HTR-8/SVneo (cell line): ENCODE measurements at regions not wholly inside any gene's neighbourhood (a gene's known extent, or its start where the extent isn't known, plus 50 kb on each side); places are given as distances from the start of the nearest gene placed in this dataset.
A peak's percentile ranks its signal among the peaks of the same experiment; 100 is the strongest.

Source experiments
- DNase-seq: peaks from one replicate; pipeline ENCODE4 v3.0.0; 2011; ENCODE audit warnings: low spot score, mixed read lengths; ENCODE audit not compliant: insufficient read length
- FAIRE-seq: peaks from 2 replicates; lab custom pipeline; 2011; peaks lifted over from hg19 to GRCh38; lab: Jason Lieb, UNC

GRCh38 chr1:209411491-209411929 is 172.0 kb upstream of the CAMK1G start:
- DNase-seq (no peak), FAIRE-seq (no peak)

GRCh38 chr1:209412036-209412435 is 171.5 kb upstream of the CAMK1G start:
- FAIRE-seq (no peak), DNase-seq (no peak)

- DNase-seq = no peak
- FAIRE-seq = no peak
Observed at GRCh38 chr1:209412566-209412965, 170.9 kb upstream of the CAMK1G start.

GRCh38 chr1:209413062-209413461 is 170.5 kb upstream of the CAMK1G start:
- FAIRE-seq = no peak

GRCh38 chr1:209414803-209415329 is 168.6 kb upstream of the CAMK1G start:
- DNase-seq (no peak), FAIRE-seq (no peak)

More at GRCh38 chr1:209413062-209413461, 170.5 kb upstream of the CAMK1G start:
- DNase-seq = no peak

- FAIRE-seq (peak; percentile 65), DNase-seq (peak; percentile 48)
Observed at GRCh38 chr1:209416039-209416438, 167.5 kb upstream of the CAMK1G start.

GRCh38 chr1:209416716-209417115 is 166.8 kb upstream of the CAMK1G start:
- FAIRE-seq = no peak
- no peak for DNase-seq

- FAIRE-seq = no peak
- DNase-seq = no peak
Observed at GRCh38 chr1:209417761-209418160, 165.8 kb upstream of the CAMK1G start.

GRCh38 chr1:209420276-209420675 is 163.2 kb upstream of the CAMK1G start:
- DNase-seq (no peak), FAIRE-seq (no peak)

- FAIRE-seq = no peak
- DNase-seq = no peak
Observed at GRCh38 chr1:209421186-209421585, 162.3 kb upstream of the CAMK1G start.

- DNase-seq (no peak), FAIRE-seq (no peak)
Observed at GRCh38 chr1:209421978-209422680, 161.4 kb upstream of the CAMK1G start.

GRCh38 chr1:209425959-209426358 is 157.6 kb upstream of the CAMK1G start:
- FAIRE-seq = no peak

GRCh38 chr1:209427277-209427676 is 156.2 kb upstream of the CAMK1G start:
- FAIRE-seq = no peak
- no peak for DNase-seq

More at GRCh38 chr1:209425959-209426358, 157.6 kb upstream of the CAMK1G start:
- DNase-seq = no peak

- FAIRE-seq (no peak), DNase-seq (no peak)
Observed at GRCh38 chr1:209427811-209428210, 155.7 kb upstream of the CAMK1G start.

- FAIRE-seq (no peak), DNase-seq (no peak)
Observed at GRCh38 chr1:209428241-209428921, 155.1 kb upstream of the CAMK1G start.

GRCh38 chr1:209429611-209430010 is 153.9 kb upstream of the CAMK1G start:
- FAIRE-seq (no peak), DNase-seq (no peak)

GRCh38 chr1:209430107-209430506 is 153.4 kb upstream of the CAMK1G start:
- no peak for DNase-seq
- FAIRE-seq = no peak

- peak; percentile 64 for FAIRE-seq
Observed at GRCh38 chr1:209430821-209431259, 152.7 kb upstream of the CAMK1G start.

GRCh38 chr1:209431402-209431801 is 152.1 kb upstream of the CAMK1G start:
- no peak for DNase-seq
- no peak for FAIRE-seq

More at GRCh38 chr1:209430821-209431259, 152.7 kb upstream of the CAMK1G start:
- DNase-seq = no peak

- FAIRE-seq (no peak), DNase-seq (no peak)
Observed at GRCh38 chr1:209431813-209432442, 151.6 kb upstream of the CAMK1G start.

GRCh38 chr1:209432443-209432825 is 151.1 kb upstream of the CAMK1G start:
- FAIRE-seq = no peak
- no peak for DNase-seq
